ENCODE measurements at regions not wholly inside any gene's neighbourhood (a gene's known extent, or its start where the extent isn't known, plus 50 kb on each side); places are given as distances from the start of the nearest gene placed in this dataset.

- DNase-seq (ENCODE audit: low read depth): no peak
These were observed 126.8 kb downstream of the CDC42EP3 start for GRCh38 chr2:37544591-37545031.

DNA sequence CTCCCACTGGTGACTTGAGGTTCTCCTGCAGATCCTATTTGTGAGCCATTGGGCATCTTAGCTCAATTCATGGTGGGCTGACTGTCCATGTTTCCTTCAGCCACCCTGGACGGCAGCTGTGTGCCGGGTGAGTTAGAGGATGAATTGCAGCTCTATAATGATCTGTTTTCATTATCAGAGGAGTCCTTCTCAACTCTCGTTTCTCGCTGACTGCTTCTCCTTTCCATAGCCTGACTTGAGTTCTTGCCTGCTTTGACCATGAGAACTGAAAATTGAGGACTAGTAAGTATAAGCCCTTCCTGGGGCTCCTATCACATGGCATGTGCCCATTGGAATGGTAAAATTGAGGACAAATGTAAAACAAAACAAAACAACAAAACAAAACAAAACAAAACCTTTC lies 121.8 kb downstream of the CDC42EP3 start:
- no peak for DNase-seq (ENCODE audit: low read depth)

DNA sequence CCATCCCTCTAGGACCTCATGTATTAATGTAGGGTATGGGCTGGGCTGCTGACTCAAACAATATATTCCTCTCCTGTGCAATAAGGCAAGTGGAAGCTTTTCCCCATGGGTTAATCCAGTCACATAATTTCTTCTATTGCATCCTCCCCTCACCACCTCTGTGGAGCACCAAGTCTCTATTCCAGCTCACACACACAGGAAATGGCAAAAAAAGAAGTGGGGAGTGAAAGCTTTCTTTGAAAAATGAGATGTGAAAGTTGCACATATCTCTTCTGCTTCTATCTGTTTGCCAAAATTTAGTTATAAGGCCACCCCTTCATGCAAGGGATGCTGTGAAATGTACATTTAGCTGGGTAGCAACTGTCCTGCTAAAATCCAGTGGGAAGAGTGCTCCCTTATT lies 121.3 kb downstream of the CDC42EP3 start:
- DNase-seq (ENCODE audit: low read depth): no peak

GRCh38 chr2:37551783-37552182 lies 119.7 kb downstream of the CDC42EP3 start:
- DNase-seq (ENCODE audit: low read depth): no peak

DNA sequence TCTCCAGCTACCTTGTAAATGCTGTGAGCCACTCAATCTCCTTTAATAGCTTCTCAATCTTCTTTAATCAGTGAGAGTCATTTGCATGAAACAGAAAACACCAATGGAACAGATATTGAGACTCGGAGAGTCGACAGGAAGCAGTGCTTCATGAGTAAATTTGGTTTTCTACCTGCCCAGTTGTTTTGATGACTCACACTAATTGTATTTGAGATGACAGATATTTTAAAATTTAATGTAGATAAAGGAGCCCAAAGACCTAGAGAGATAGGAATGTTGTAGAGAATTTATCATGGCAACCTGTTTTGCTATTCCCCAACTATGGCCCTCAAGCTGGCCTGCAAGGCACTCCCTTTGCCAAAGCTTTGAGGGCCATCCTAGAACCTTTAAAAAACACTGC lies 119.1 kb downstream of the CDC42EP3 start:
- DNase-seq (ENCODE audit: low read depth): no peak

GRCh38 chr2:37553411-37554154 lies 117.9 kb downstream of the CDC42EP3 start:
- DNase-seq (ENCODE audit: low read depth): no peak

GRCh38 chr2:37554155-37554510 lies 117.3 kb downstream of the CDC42EP3 start:
- DNase-seq (ENCODE audit: low read depth): no peak

GRCh38 chr2:37554687-37555086 lies 116.8 kb downstream of the CDC42EP3 start:
- no peak for DNase-seq (ENCODE audit: low read depth)

DNA sequence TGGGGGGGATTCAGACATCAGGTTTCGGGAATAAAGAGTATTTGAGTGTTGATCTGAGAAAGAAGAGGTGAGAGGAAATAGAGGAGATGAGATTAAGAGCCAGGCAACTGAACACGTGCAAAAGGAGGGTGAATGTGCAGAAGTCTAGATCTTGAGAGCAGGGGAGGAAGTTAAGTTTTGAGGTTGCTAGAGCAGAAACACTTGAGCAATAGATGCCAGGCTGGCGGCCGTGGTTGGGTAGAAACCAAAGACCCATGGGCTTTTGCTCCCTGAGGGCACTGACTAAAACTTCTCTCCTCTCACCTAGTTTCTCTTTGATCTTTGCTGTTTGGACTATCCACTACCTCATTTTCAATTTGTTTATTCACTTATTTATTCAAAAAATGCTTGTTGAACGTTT lies 116.0 kb downstream of the CDC42EP3 start:
- no peak for DNase-seq (ENCODE audit: low read depth)

DNA sequence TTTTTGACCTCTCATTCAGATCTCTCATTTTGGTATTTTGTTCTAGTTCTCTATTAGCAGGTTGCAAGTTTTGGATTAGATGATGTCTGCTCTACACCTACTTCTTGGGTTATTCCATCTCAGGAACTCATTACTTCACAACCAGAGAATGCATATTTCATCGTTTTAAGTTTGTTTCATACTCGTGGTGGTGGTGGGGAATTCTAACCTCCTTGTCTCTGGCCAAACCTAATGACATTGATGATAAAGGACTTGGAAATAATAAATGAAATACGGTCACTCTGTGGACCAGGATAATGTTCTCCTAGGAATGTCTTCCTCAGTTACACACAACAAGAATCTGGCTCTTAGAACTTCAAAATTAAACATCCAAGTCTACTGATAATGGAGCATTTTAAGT lies 115.2 kb downstream of the CDC42EP3 start:
- no peak for DNase-seq (ENCODE audit: low read depth)

DNA sequence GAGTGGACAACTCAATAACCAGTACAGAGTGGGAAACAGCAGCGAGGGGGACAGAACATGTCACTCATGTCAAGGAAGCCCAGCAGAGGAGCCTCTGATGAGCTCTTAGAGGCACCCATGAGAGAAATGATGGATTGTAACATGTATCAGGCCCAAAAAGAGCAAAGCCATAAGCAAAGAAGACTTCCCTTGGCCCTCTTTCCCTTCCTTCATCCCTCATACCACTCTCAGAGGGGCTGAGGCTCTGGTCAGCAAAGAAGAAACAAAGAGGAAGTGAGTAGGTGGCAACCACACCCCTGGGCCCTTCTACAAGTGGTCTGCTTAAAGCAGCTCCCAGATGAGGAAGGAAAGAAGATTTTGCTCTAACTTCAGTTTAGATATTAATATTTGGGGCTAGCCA lies 112.8 kb downstream of the CDC42EP3 start:
- DNase-seq (ENCODE audit: low read depth): no peak

DNA sequence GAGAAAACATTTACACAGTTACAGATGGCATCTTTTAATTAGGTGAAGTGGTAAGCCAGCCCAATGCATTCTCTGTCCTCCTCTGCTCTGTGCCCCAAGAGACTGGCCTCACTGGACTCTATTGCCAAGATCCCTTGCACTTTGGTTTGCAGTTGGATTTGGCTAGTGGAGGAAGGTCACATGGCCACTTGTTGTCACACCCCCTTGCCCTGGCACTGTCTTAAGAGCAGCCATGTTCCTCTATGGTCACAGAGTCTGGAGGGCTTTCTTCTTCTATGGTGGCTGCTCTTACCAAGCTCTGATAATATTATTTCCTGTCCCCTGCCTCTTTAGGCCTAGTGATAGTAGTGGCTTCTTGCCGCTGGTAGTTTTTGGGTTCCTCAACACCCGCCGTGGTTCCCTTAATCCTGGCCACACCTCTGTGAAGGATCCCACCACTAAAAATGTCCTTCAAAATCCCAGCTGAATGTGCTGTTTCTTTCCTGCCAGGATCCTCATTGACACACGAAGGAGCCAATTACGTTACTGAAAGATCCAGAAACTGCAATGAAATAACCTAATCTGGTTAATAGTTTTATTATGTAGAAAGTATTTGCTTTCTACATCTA lies 111.1 kb downstream of the CDC42EP3 start:
- DNase-seq (ENCODE audit: low read depth): no peak

DNA sequence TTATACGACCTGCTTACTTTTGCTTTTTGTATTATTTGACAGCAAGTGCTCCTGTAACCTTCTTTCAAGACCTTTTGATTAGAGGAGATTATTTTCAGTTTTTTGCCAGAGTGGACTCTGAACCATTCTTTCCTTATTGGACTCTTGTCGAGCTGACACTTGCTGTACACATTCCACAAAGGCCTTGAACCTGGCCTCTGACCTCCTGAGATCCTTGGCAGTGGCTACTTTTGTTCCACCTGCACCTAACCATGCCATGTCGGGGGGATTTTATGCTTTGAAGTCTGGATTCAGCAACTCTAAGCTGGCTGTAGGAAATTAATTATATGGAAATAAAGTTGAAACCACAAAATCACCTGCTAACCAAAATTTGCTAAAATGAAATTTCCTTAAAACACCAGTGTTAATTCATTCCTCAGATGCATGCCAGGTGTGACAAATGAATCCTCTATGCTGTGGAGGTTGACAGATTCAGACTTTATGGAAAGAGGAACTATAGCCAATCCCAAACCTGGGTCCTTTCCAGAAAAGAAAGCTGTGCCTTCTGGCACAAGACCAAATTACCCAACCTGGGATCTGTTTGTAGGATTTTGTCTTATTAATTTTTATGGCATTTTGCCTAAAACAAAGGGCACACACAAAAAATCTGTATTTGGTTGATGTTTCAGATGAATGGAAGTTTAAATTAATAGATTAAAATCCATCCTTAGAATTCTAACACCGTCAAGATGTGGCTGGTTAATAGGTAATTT lies 110.4 kb downstream of the CDC42EP3 start:
- DNase-seq (ENCODE audit: low read depth): no peak

DNA sequence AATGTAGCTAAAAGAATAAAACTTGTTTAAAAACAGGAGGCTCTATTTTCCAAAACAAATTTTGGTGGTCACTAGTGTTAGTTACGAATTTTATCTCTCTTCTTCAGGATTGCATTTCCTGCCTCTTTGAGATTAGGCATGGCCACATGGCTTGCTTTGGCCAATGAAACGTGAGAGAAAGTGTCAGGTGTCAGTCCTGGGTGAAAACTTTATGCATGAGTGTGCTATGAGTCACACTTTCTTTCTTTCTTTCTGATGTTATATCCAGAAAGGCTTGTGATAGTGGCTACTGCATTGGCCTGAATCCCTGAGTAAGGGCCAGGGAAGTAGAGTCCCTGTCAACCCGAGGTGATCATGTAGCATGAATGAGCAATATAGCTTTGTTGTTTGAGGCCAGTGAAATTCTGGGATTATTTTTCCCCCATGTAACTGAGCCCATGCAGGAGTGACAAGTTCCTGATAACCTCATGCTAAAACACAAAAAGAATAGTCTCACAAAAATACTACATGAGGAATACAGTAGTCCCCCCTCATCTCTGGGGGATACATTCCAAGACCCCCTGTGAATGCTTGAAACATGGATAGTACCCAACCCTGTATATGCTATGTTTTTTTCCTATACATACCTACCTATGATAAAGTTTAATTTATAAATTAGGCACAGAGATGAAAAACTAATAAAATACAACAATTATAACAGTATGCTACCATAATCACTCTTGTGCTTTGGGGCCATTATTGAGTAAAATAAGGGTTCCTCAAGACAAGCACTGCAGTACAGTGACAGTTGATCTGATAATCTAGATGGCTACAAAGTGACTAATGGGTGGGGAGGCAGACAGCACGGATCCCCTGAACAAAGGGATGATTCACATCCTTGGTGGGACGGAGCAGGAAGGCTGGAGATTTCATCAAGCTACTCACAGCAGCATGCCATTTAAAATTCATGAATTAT lies 109.5 kb downstream of the CDC42EP3 start:
- no peak for DNase-seq (ENCODE audit: low read depth)

- no peak for DNase-seq (ENCODE audit: low read depth)
These were observed 107.9 kb downstream of the CDC42EP3 start for GRCh38 chr2:37563375-37564015.

- no peak for DNase-seq (ENCODE audit: low read depth)
These were observed 107.1 kb downstream of the CDC42EP3 start for GRCh38 chr2:37564356-37564755.

- DNase-seq (ENCODE audit: low read depth): no peak
These were observed 104.9 kb downstream of the CDC42EP3 start for GRCh38 chr2:37566517-37566981.

DNA sequence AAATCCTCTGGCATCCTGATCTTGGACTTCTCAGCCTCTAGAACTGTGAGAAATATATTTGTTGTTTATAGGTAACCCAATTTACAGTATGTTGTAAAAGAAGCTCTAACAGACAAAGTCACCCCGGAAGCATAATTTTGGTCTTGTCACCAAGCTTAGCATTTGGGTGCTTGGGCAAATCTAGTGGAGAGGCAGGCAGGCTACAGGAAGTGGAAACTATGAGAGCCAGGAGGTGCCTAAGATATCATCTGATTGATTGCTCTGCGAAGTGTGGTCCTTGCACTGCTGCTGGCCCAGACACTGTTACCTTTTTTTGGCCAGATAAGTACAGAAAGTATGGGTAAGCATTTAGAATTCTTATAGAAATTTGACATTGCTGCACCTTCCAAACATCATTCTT lies 102.9 kb downstream of the CDC42EP3 start:
- DNase-seq (ENCODE audit: low read depth): no peak

- DNase-seq (ENCODE audit: low read depth): no peak
These were observed 102.2 kb downstream of the CDC42EP3 start for GRCh38 chr2:37569131-37569823.

GRCh38 chr2:37569986-37570679 lies 101.3 kb downstream of the CDC42EP3 start:
- DNase-seq (ENCODE audit: low read depth): no peak

Data from stimulated activated CD8-positive, alpha-beta memory T cell treated with anti-CD3 and anti-CD28 coated beads, Interleukin-4, amount 100 ng/mL, for 24 hours (primary cell).